ENCODE measurements at regions not wholly inside any gene's neighbourhood (a gene's known extent, or its start where the extent isn't known, plus 50 kb on each side); places are given as distances from the start of the nearest gene placed in this dataset.
"Not testable (repeated sequence)": the region's sequence is repeated elsewhere in the genome, so short reads cannot be mapped to it uniquely, and the experiment has no call there.

DNA sequence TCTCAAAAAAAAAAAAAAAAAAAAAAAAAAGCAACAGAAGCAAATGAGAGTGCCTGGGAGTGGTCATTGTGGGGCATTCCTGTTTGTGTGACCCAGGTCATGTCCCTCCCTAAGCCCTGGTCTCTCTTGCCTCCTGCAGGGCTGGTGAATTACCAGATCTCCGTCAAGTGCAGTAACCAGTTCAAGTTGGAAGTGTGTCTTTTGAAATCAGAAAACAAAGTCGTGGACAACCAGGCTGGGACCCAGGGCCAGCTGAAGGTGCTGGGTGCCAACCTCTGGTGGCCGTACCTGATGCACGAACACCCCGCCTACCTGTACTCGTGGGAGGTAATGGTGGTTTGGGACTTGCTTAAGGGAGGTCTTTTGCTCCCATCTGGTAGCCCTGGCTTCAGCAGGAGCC is 1362.0 kb downstream of the CDH12 start:
- TF ChIP-seq POLR2AphosphoS5 (IDR thresholded peaks at IDR 0.05); EP300 (IDR thresholded peaks at IDR 0.05; ENCODE audit: low read depth); POLR2A (IDR thresholded peaks at IDR 0.05): not testable (repeated sequence)
- TF ChIP-seq, protein P1, sequence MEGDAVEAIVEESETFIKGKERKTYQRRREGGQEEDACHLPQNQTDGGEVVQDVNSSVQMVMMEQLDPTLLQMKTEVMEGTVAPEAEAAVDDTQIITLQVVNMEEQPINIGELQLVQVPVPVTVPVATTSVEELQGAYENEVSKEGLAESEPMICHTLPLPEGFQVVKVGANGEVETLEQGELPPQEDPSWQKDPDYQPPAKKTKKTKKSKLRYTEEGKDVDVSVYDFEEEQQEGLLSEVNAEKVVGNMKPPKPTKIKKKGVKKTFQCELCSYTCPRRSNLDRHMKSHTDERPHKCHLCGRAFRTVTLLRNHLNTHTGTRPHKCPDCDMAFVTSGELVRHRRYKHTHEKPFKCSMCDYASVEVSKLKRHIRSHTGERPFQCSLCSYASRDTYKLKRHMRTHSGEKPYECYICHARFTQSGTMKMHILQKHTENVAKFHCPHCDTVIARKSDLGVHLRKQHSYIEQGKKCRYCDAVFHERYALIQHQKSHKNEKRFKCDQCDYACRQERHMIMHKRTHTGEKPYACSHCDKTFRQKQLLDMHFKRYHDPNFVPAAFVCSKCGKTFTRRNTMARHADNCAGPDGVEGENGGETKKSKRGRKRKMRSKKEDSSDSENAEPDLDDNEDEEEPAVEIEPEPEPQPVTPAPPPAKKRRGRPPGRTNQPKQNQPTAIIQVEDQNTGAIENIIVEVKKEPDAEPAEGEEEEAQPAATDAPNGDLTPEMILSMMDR (IDR thresholded peaks at IDR 0.05): not testable (repeated sequence)

Measured in transverse colon (tissue), 4 donors.